ENCODE measurements at regions not wholly inside any gene's neighbourhood (a gene's known extent, or its start where the extent isn't known, plus 50 kb on each side); places are given as distances from the start of the nearest gene placed in this dataset.

- TF ChIP-seq POLR2A (IDR thresholded peaks at IDR 0.05) = no peak
- TF ChIP-seq CTCF (IDR thresholded peaks at IDR 0.05) = no peak
- no peak for TF ChIP-seq EP300 (IDR thresholded peaks at IDR 0.05)
These were observed 103.4 kb upstream of the NPAS2 start for GRCh38 chr2:100716581-100716980.
